ENCODE measurements at regions not wholly inside any gene's neighbourhood (a gene's known extent, or its start where the extent isn't known, plus 50 kb on each side); places are given as distances from the start of the nearest gene placed in this dataset.

- DNase-seq, result no peak
Observed at GRCh38 chr17:69908626-69909368, 166.2 kb upstream of the KCNJ16 start.

- no peak for DNase-seq
Observed at GRCh38 chr17:69909389-69909788, 165.6 kb upstream of the KCNJ16 start.

- no peak for DNase-seq
Observed at GRCh38 chr17:69912805-69913204, 162.2 kb upstream of the KCNJ16 start.

- no peak for DNase-seq
Observed at GRCh38 chr17:69913216-69913615, 161.8 kb upstream of the KCNJ16 start.

GRCh38 chr17:69913616-69914015 is 161.4 kb upstream of the KCNJ16 start:
- DNase-seq, result no peak

- no peak for DNase-seq
Observed at GRCh38 chr17:69914520-69914919, 160.5 kb upstream of the KCNJ16 start.

- DNase-seq, result no peak
Observed at GRCh38 chr17:69916761-69917160, 158.3 kb upstream of the KCNJ16 start.

- DNase-seq, result no peak
Observed at GRCh38 chr17:69918164-69918563, 156.9 kb upstream of the KCNJ16 start.

- DNase-seq, result no peak
Observed at GRCh38 chr17:69919789-69920188, 155.2 kb upstream of the KCNJ16 start.

GRCh38 chr17:69921046-69921445 is 154.0 kb upstream of the KCNJ16 start:
- no peak for DNase-seq

- DNase-seq, result no peak
Observed at GRCh38 chr17:69928611-69929010, 146.4 kb upstream of the KCNJ16 start.

GRCh38 chr17:69936996-69937395 is 138.0 kb upstream of the KCNJ16 start:
- DNase-seq, result no peak

GRCh38 chr17:69943058-69943457 is 132.0 kb upstream of the KCNJ16 start:
- DNase-seq, result no peak

- no peak for DNase-seq
Observed at GRCh38 chr17:69944406-69944805, 130.6 kb upstream of the KCNJ16 start.

GRCh38 chr17:69945698-69946185 is 129.3 kb upstream of the KCNJ16 start:
- no peak for DNase-seq

GRCh38 chr17:69947027-69947759 is 127.8 kb upstream of the KCNJ16 start:
- no peak for DNase-seq

- DNase-seq, result no peak
Observed at GRCh38 chr17:69948406-69948805, 126.6 kb upstream of the KCNJ16 start.

GRCh38 chr17:69949496-69949895 is 125.5 kb upstream of the KCNJ16 start:
- DNase-seq, result no peak

GRCh38 chr17:69949973-69950695 is 124.9 kb upstream of the KCNJ16 start:
- no peak for DNase-seq

GRCh38 chr17:69950701-69951418 is 124.2 kb upstream of the KCNJ16 start:
- no peak for DNase-seq

GRCh38 chr17:69954241-69954925 is 120.6 kb upstream of the KCNJ16 start:
- no peak for DNase-seq

GRCh38 chr17:69958063-69958462 is 117.0 kb upstream of the KCNJ16 start:
- no peak for DNase-seq

All from CD4-positive, alpha-beta T cell treated with Interleukin-10 for 1 hour (primary cell).